Medulla oblongata (tissue), 1 donor: ENCODE measurements at regions not wholly inside any gene's neighbourhood (a gene's known extent, or its start where the extent isn't known, plus 50 kb on each side); places are given as distances from the start of the nearest gene placed in this dataset.
"Not testable (repeated sequence)": the region's sequence is repeated elsewhere in the genome, so short reads cannot be mapped to it uniquely, and the experiment has no call there.

Experiments
- DNase-seq: peaks from one replicate; pipeline ENCODE4 v3.0.0-alpha.2; 2015; ENCODE audit errors: extremely low spot score

GRCh38 chrX:4706961-4707360, 993.5 kb upstream of the PRKX start:
- DNase-seq, result no peak

- no peak for DNase-seq
These were observed 977.1 kb upstream of the PRKX start for GRCh38 chrX:4690521-4690920.

- no peak for DNase-seq
These were observed 969.2 kb upstream of the PRKX start for GRCh38 chrX:4682636-4683035.

GRCh38 chrX:4675686-4676300, 962.3 kb upstream of the PRKX start:
- no peak for DNase-seq

- no peak for DNase-seq
These were observed 960.8 kb upstream of the PRKX start for GRCh38 chrX:4674028-4674782.

GRCh38 chrX:4671344-4671743, 957.9 kb upstream of the PRKX start:
- DNase-seq, result no peak

- DNase-seq, result no peak
These were observed 957.2 kb upstream of the PRKX start for GRCh38 chrX:4670606-4671005.

- DNase-seq, result no peak
These were observed 955.5 kb upstream of the PRKX start for GRCh38 chrX:4668802-4669536.

GRCh38 chrX:4663085-4663484, 949.6 kb upstream of the PRKX start:
- DNase-seq, result no peak

GRCh38 chrX:4661771-4662170, 948.3 kb upstream of the PRKX start:
- no peak for DNase-seq

- no peak for DNase-seq
These were observed 943.0 kb upstream of the PRKX start for GRCh38 chrX:4656419-4656818.

- no peak for DNase-seq
These were observed 942.3 kb upstream of the PRKX start for GRCh38 chrX:4655743-4656142.

- no peak for DNase-seq
These were observed 928.7 kb upstream of the PRKX start for GRCh38 chrX:4642114-4642513.

- no peak for DNase-seq
These were observed 924.6 kb upstream of the PRKX start for GRCh38 chrX:4638036-4638435.

GRCh38 chrX:4627414-4627813, 914.0 kb upstream of the PRKX start:
- no peak for DNase-seq

- no peak for DNase-seq
These were observed 909.2 kb upstream of the PRKX start for GRCh38 chrX:4622486-4623167.

GRCh38 chrX:4613651-4614050, 900.2 kb upstream of the PRKX start:
- DNase-seq, result not testable (repeated sequence)

GRCh38 chrX:4588893-4589292, 875.4 kb upstream of the PRKX start:
- no peak for DNase-seq

GRCh38 chrX:4588466-4588865, 875.0 kb upstream of the PRKX start:
- no peak for DNase-seq

- DNase-seq, result no peak
These were observed 874.6 kb upstream of the PRKX start for GRCh38 chrX:4588056-4588455.

GRCh38 chrX:4579999-4580398, 866.5 kb upstream of the PRKX start:
- DNase-seq, result no peak

GRCh38 chrX:4579480-4579879, 866.0 kb upstream of the PRKX start:
- no peak for DNase-seq
